ENCODE measurements at regions not wholly inside any gene's neighbourhood (a gene's known extent, or its start where the extent isn't known, plus 50 kb on each side); places are given as distances from the start of the nearest gene placed in this dataset.

DNA sequence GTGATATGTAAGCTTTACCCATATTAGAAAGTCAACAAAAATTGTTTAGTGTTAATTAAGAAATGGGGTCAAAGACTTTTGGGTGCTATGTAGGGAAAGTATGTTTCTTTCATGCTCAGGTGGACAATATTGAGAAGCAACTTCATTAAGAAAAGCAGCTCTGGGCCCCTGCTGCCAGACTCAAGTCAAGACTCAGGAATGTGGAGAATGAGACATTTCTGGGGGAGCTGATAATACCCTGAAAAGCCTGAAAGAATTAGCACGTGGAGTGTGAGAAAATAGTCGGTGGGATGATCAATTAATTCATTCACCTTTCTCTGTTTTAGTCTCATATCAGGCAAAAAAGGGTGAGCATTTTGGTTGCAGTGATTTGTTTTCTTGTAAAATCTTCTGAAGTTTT is 175.1 kb upstream of the IMPG1 start:
- no peak overlapping the region for H2BK12ac ChIP-seq (ENCODE audit: low read length)
- H3K4me3 ChIP-seq (ENCODE audit: low read depth, low read length) = no peak overlapping the region
- no peak overlapping the region for H3K4me2 ChIP-seq (ENCODE audit: low read length)
- H2BK5ac ChIP-seq (ENCODE audit: low read depth, low read length, poor library complexity) = no peak overlapping the region
- H4K91ac ChIP-seq (ENCODE audit: low read depth, low read length) = no peak overlapping the region
- H3K27me3 ChIP-seq (ENCODE audit: insufficient read depth, low read length) = no peaks in the 10 kb centered on the region
- no peak overlapping the region for H3K4ac ChIP-seq (ENCODE audit: low read depth, low read length)
- no CpG with 5 or more reads among the region's 2 CpGs for WGBS (ENCODE audit: extremely low coverage, insufficient coverage, insufficient read length)
- no peak overlapping the region for H3K9ac ChIP-seq (ENCODE audit: low read length)
- H3K79me1 ChIP-seq (ENCODE audit: low read length) = no peaks in the 10 kb centered on the region
- peaks cover 0 to 2% of the 10 kb centered on the region in 2 experiments for H3K4me1 ChIP-seq (ENCODE audit: control insufficient read depth in 1 of 2, insufficient read depth in 2 of 2, low read length in 2 of 2)
- H3K18ac ChIP-seq (ENCODE audit: low read length) = no peak overlapping the region
- no peak for DNase-seq
- no peak overlapping the region for H2AK5ac ChIP-seq (ENCODE audit: low read length)
- H2AFZ ChIP-seq (ENCODE audit: insufficient read depth, low read length, poor library complexity) = no peak overlapping the region
- H3K9me3 ChIP-seq (ENCODE audit: insufficient read depth, low read depth, low read length) = peaks cover 3% of the 10 kb centered on the region
- no peak overlapping the region for H3K27ac ChIP-seq (ENCODE audit: low read depth, low read length)
- H2BK120ac ChIP-seq (ENCODE audit: insufficient read depth, low read length, poor library complexity) = no peak overlapping the region
- H3K36me3 ChIP-seq (ENCODE audit: control insufficient read depth in 1 of 2, insufficient read depth in 2 of 2, low read length in 2 of 2) = peaks cover 0 to 2% of the 10 kb centered on the region in 2 experiments
- H3K79me2 ChIP-seq (ENCODE audit: control insufficient read depth, insufficient read depth, low read length, poor library complexity) = no peaks in the 10 kb centered on the region
- no peak overlapping the region for H3K23ac ChIP-seq (ENCODE audit: low read length)
- no peak overlapping the region for H4K12ac ChIP-seq (ENCODE audit: low read depth, low read length)
- H4K8ac ChIP-seq (ENCODE audit: low read depth, low read length) = no peak overlapping the region
- H3K14ac ChIP-seq (ENCODE audit: low read length) = no peak overlapping the region

DNA sequence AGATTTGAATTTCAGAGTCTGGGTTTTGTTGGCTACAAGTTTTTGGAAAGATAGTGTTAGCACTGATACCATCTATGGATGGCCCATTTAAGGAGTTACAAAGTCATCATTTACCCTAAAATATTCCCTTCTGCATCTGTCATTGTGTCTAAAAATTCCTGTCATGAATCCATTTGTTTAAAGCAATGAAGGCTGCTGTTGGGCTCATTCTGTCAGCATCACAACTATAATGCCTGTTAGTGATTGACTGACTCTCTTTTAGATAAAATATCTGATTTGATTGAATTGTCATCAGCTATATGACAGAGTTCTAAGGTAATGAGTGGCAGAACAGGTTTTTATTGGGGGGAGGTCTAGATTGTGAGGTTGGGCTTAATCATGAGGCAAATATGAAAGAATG is 167.6 kb upstream of the IMPG1 start:
- Histone ChIP-seq H2AFZ (ENCODE audit: insufficient read depth, low read length, poor library complexity) (no peak overlapping the region), H4K91ac (ENCODE audit: low read depth, low read length) (no peak overlapping the region), H3K4ac (ENCODE audit: low read depth, low read length) (no peak overlapping the region), H4K12ac (ENCODE audit: low read depth, low read length) (no peak overlapping the region), H3K23ac (ENCODE audit: low read length) (no peak overlapping the region), H2BK120ac (ENCODE audit: insufficient read depth, low read length, poor library complexity) (no peak overlapping the region), H3K9me3 (ENCODE audit: insufficient read depth, low read depth, low read length) (no peaks in the 10 kb centered on the region), H3K79me2 (ENCODE audit: control insufficient read depth, insufficient read depth, low read length, poor library complexity) (no peaks in the 10 kb centered on the region), H2AK5ac (ENCODE audit: low read length) (no peak overlapping the region), H3K4me3 (ENCODE audit: low read depth, low read length) (no peak overlapping the region), H3K27me3 (ENCODE audit: insufficient read depth, low read length) (no peaks in the 10 kb centered on the region), H3K18ac (ENCODE audit: low read length) (no peak overlapping the region), H3K4me2 (ENCODE audit: low read length) (no peak overlapping the region), H3K14ac (ENCODE audit: low read length) (no peak overlapping the region), H2BK5ac (ENCODE audit: low read depth, low read length, poor library complexity) (no peak overlapping the region), H3K36me3 (ENCODE audit: control insufficient read depth in 1 of 2, insufficient read depth in 2 of 2, low read length in 2 of 2) (no peaks in the 10 kb centered on the region), H3K27ac (ENCODE audit: low read depth, low read length) (no peak overlapping the region), H3K9ac (ENCODE audit: low read length) (no peak overlapping the region), H4K8ac (ENCODE audit: low read depth, low read length) (no peak overlapping the region), H3K79me1 (ENCODE audit: low read length) (no peaks in the 10 kb centered on the region), H3K4me1 (ENCODE audit: control insufficient read depth in 1 of 2, insufficient read depth in 2 of 2, low read length in 2 of 2) (no peaks in the 10 kb centered on the region), H2BK12ac (ENCODE audit: low read length) (no peak overlapping the region)
- no peak for DNase-seq

DNA sequence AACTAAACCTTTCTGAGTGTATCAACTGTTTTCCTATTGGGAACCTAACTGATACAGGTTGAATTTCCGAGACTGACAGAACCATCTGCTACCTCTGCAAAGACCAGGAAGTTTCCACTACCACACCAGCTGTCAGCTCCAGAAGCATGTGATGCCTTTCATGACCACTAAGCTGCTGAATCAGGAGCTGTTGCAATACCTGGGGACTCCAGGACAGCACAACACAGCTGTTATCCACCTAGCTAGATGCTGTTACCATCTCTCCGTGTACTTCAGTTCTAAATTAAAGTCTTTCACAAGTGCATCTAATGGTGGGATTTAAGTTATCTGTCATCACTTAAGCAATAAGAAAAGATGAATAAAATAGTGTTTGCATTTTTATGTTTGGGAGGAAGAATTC is 158.2 kb upstream of the IMPG1 start:
- Histone ChIP-seq H3K79me1 (ENCODE audit: low read length) (no peaks in the 10 kb centered on the region), H3K4ac (ENCODE audit: low read depth, low read length) (no peak overlapping the region), H3K4me1 (ENCODE audit: control insufficient read depth in 1 of 2, insufficient read depth in 2 of 2, low read length in 2 of 2) (no peaks in the 10 kb centered on the region), H3K23ac (ENCODE audit: low read length) (no peak overlapping the region), H4K8ac (ENCODE audit: low read depth, low read length) (no peak overlapping the region), H3K27ac (ENCODE audit: low read depth, low read length) (no peak overlapping the region), H3K4me3 (ENCODE audit: low read depth, low read length) (no peak overlapping the region), H2BK12ac (ENCODE audit: low read length) (no peak overlapping the region), H2AFZ (ENCODE audit: insufficient read depth, low read length, poor library complexity) (no peak overlapping the region), H4K12ac (ENCODE audit: low read depth, low read length) (no peak overlapping the region), H4K91ac (ENCODE audit: low read depth, low read length) (no peak overlapping the region), H3K14ac (ENCODE audit: low read length) (no peak overlapping the region), H2BK5ac (ENCODE audit: low read depth, low read length, poor library complexity) (no peak overlapping the region), H3K79me2 (ENCODE audit: control insufficient read depth, insufficient read depth, low read length, poor library complexity) (no peaks in the 10 kb centered on the region), H2AK5ac (ENCODE audit: low read length) (no peak overlapping the region), H3K36me3 (ENCODE audit: control insufficient read depth in 1 of 2, insufficient read depth in 2 of 2, low read length in 2 of 2) (no peaks in the 10 kb centered on the region), H3K9me3 (ENCODE audit: insufficient read depth, low read depth, low read length) (no peaks in the 10 kb centered on the region), H3K18ac (ENCODE audit: low read length) (no peak overlapping the region), H3K9ac (ENCODE audit: low read length) (no peak overlapping the region), H3K4me2 (ENCODE audit: low read length) (no peak overlapping the region), H2BK120ac (ENCODE audit: insufficient read depth, low read length, poor library complexity) (no peak overlapping the region), H3K27me3 (ENCODE audit: insufficient read depth, low read length) (no peaks in the 10 kb centered on the region)
- no CpG with 5 or more reads among the region's 2 CpGs for WGBS (ENCODE audit: extremely low coverage, insufficient coverage, insufficient read length)
- DNase-seq = peak; percentile 73 to 80

DNA sequence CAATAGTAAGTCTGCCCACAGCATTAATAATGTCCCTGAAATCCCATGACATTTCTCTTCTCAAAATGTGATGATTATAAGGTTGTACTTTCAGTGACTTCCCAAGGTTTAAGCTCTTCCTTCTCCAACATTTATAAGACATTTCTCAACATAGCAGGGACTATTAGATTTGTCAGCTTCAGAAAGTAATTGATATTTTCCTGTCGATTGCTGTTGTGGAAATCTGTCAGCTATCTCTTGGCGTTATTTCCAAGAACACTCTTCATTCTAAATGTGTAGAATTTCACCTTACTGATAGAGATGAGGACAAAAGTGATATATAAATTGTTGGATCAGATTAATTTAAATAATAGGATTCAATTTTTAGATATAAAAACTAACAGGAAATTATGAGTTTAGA is 149.7 kb upstream of the IMPG1 start:
- Histone ChIP-seq H3K79me2 (ENCODE audit: control insufficient read depth, insufficient read depth, low read length, poor library complexity) (no peaks in the 10 kb centered on the region), H3K23ac (ENCODE audit: low read length) (no peak overlapping the region), H4K91ac (ENCODE audit: low read depth, low read length) (no peak overlapping the region), H3K4ac (ENCODE audit: low read depth, low read length) (no peak overlapping the region), H3K9ac (ENCODE audit: low read length) (no peak overlapping the region), H3K4me1 (ENCODE audit: control insufficient read depth in 1 of 2, insufficient read depth in 2 of 2, low read length in 2 of 2) (no peaks in the 10 kb centered on the region), H3K27ac (ENCODE audit: low read depth, low read length) (no peak overlapping the region), H2BK120ac (ENCODE audit: insufficient read depth, low read length, poor library complexity) (no peak overlapping the region), H3K18ac (ENCODE audit: low read length) (no peak overlapping the region), H3K27me3 (ENCODE audit: insufficient read depth, low read length) (no peaks in the 10 kb centered on the region), H3K9me3 (ENCODE audit: insufficient read depth, low read depth, low read length) (no peaks in the 10 kb centered on the region), H2BK5ac (ENCODE audit: low read depth, low read length, poor library complexity) (no peak overlapping the region), H3K79me1 (ENCODE audit: low read length) (no peaks in the 10 kb centered on the region), H2AFZ (ENCODE audit: insufficient read depth, low read length, poor library complexity) (no peak overlapping the region), H4K12ac (ENCODE audit: low read depth, low read length) (no peak overlapping the region), H3K4me2 (ENCODE audit: low read length) (no peak overlapping the region), H4K8ac (ENCODE audit: low read depth, low read length) (no peak overlapping the region), H2BK12ac (ENCODE audit: low read length) (no peak overlapping the region), H2AK5ac (ENCODE audit: low read length) (no peak overlapping the region), H3K14ac (ENCODE audit: low read length) (no peak overlapping the region), H3K36me3 (ENCODE audit: control insufficient read depth in 1 of 2, insufficient read depth in 2 of 2, low read length in 2 of 2) (no peaks in the 10 kb centered on the region), H3K4me3 (ENCODE audit: low read depth, low read length) (no peak overlapping the region)
- no peak for DNase-seq
- no CpG with 5 or more reads among the region's 2 CpGs for WGBS (ENCODE audit: extremely low coverage, insufficient coverage, insufficient read length)

DNA sequence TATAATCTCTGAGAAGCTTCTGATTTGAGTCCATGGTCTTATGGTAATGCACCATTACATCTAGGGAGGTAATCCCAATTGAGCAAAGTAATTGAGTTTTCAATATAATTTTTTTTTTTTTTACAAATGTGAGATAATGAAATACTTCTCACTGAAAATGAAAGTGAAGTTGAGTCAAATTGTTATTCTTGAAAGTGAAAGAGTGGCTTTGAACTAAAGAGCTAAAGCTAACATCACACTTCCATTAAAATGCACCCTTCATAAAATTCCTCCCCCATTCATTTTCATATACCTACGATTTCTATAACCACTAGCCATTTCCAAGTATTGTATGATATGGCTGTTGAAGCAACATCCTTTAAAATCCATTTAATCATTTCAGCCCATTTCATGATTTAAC is 149.1 kb upstream of the IMPG1 start:
- Histone ChIP-seq H3K79me2 (ENCODE audit: control insufficient read depth, insufficient read depth, low read length, poor library complexity) (no peaks in the 10 kb centered on the region), H3K14ac (ENCODE audit: low read length) (no peak overlapping the region), H3K23ac (ENCODE audit: low read length) (no peak overlapping the region), H3K4me2 (ENCODE audit: low read length) (no peak overlapping the region), H3K4ac (ENCODE audit: low read depth, low read length) (no peak overlapping the region), H3K27ac (ENCODE audit: low read depth, low read length) (no peak overlapping the region), H2AFZ (ENCODE audit: insufficient read depth, low read length, poor library complexity) (no peak overlapping the region), H3K9ac (ENCODE audit: low read length) (no peak overlapping the region), H2BK5ac (ENCODE audit: low read depth, low read length, poor library complexity) (no peak overlapping the region), H2BK120ac (ENCODE audit: insufficient read depth, low read length, poor library complexity) (no peak overlapping the region), H3K9me3 (ENCODE audit: insufficient read depth, low read depth, low read length) (no peaks in the 10 kb centered on the region), H3K4me1 (ENCODE audit: control insufficient read depth in 1 of 2, insufficient read depth in 2 of 2, low read length in 2 of 2) (no peaks in the 10 kb centered on the region), H3K4me3 (ENCODE audit: low read depth, low read length) (no peak overlapping the region), H4K8ac (ENCODE audit: low read depth, low read length) (no peak overlapping the region), H3K27me3 (ENCODE audit: insufficient read depth, low read length) (no peaks in the 10 kb centered on the region), H4K91ac (ENCODE audit: low read depth, low read length) (no peak overlapping the region), H2AK5ac (ENCODE audit: low read length) (no peak overlapping the region), H4K12ac (ENCODE audit: low read depth, low read length) (no peak overlapping the region), H3K79me1 (ENCODE audit: low read length) (no peaks in the 10 kb centered on the region), H3K18ac (ENCODE audit: low read length) (no peak overlapping the region), H2BK12ac (ENCODE audit: low read length) (no peak overlapping the region), H3K36me3 (ENCODE audit: control insufficient read depth in 1 of 2, insufficient read depth in 2 of 2, low read length in 2 of 2) (no peaks in the 10 kb centered on the region)
- DNase-seq = no peak
- no CpG with 5 or more reads among the region's 1 CpG for WGBS (ENCODE audit: extremely low coverage, insufficient coverage, insufficient read length)
